ENCODE measurements at regions not wholly inside any gene's neighbourhood (a gene's known extent, or its start where the extent isn't known, plus 50 kb on each side); places are given as distances from the start of the nearest gene placed in this dataset.

- H3K9me2 ChIP-seq (replicated peaks; ENCODE audit: control insufficient read depth, low read length) = no peaks in the 10 kb centered on the region
- H3K27ac ChIP-seq (ENCODE audit: low read depth, low read length) = no peak overlapping the region
- no peaks in the 10 kb centered on the region for H3K4me1 ChIP-seq (ENCODE audit: control insufficient read depth, low read length)
- no peaks in the 10 kb centered on the region for H3K36me3 ChIP-seq (ENCODE audit: control insufficient read depth, low read length)
- H3K9me3 ChIP-seq (ENCODE audit: control insufficient read depth, insufficient read depth, low read length) = no peaks in the 10 kb centered on the region
- no peak overlapping the region for H3K4me2 ChIP-seq (ENCODE audit: low read length)
- no peaks in the 10 kb centered on the region for H3K79me2 ChIP-seq (ENCODE audit: control insufficient read depth, low read length)
- no peaks in the 10 kb centered on the region for H3K27me3 ChIP-seq (ENCODE audit: control insufficient read depth, low read length)
- H3F3A ChIP-seq (ENCODE audit: control insufficient read depth, insufficient read depth) = no peaks in the 10 kb centered on the region
- TF ChIP-seq EZH2phosphoT487 (IDR thresholded peaks at IDR 0.05; ENCODE audit: borderline replicate concordance, low read length) (no peak), CTCF (IDR thresholded peaks at IDR 0.05; ENCODE audit: low read depth, low read length, poor library complexity, severe bottlenecking) (no peak)
- H4K20me1 ChIP-seq (ENCODE audit: control insufficient read depth, insufficient read depth, low read depth, low read length) = no peaks in the 10 kb centered on the region
- H3K4me3 ChIP-seq (ENCODE audit: low read length) = no peak overlapping the region
Measured at GRCh38 chr13:67964986-67965385, 734.9 kb upstream of the PCDH9 start.

- Histone ChIP-seq H3F3A (ENCODE audit: control insufficient read depth, insufficient read depth) (no peaks in the 10 kb centered on the region), H4K20me1 (ENCODE audit: control insufficient read depth, insufficient read depth, low read depth, low read length) (no peaks in the 10 kb centered on the region), H3K27ac (ENCODE audit: low read depth, low read length) (no peak overlapping the region), H3K9me2 (replicated peaks; ENCODE audit: control insufficient read depth, low read length) (no peaks in the 10 kb centered on the region), H3K36me3 (ENCODE audit: control insufficient read depth, low read length) (no peaks in the 10 kb centered on the region), H3K79me2 (ENCODE audit: control insufficient read depth, low read length) (no peaks in the 10 kb centered on the region), H3K27me3 (ENCODE audit: control insufficient read depth, low read length) (no peaks in the 10 kb centered on the region), H3K4me1 (ENCODE audit: control insufficient read depth, low read length) (no peaks in the 10 kb centered on the region), H3K4me3 (ENCODE audit: low read length) (no peak overlapping the region), H3K9me3 (ENCODE audit: control insufficient read depth, insufficient read depth, low read length) (no peaks in the 10 kb centered on the region), H3K4me2 (ENCODE audit: low read length) (no peak overlapping the region)
- TF ChIP-seq CTCF (IDR thresholded peaks at IDR 0.05; ENCODE audit: low read depth, low read length, poor library complexity, severe bottlenecking) = no peak
- no peak for TF ChIP-seq EZH2phosphoT487 (IDR thresholded peaks at IDR 0.05; ENCODE audit: borderline replicate concordance, low read length)
Measured at GRCh38 chr13:67964091-67964490, 734.0 kb upstream of the PCDH9 start.

GRCh38 chr13:67961331-67961730, 731.2 kb upstream of the PCDH9 start:
- no peaks in the 10 kb centered on the region for H3K79me2 ChIP-seq (ENCODE audit: control insufficient read depth, low read length)
- no peak overlapping the region for H3K4me3 ChIP-seq (ENCODE audit: low read length)
- no peak overlapping the region for H3K27ac ChIP-seq (ENCODE audit: low read depth, low read length)
- H3K9me3 ChIP-seq (ENCODE audit: control insufficient read depth, insufficient read depth, low read length) = no peaks in the 10 kb centered on the region
- no peaks in the 10 kb centered on the region for H3K4me1 ChIP-seq (ENCODE audit: control insufficient read depth, low read length)
- no peaks in the 10 kb centered on the region for H3K27me3 ChIP-seq (ENCODE audit: control insufficient read depth, low read length)
- no peaks in the 10 kb centered on the region for H4K20me1 ChIP-seq (ENCODE audit: control insufficient read depth, insufficient read depth, low read depth, low read length)
- H3K9me2 ChIP-seq (replicated peaks; ENCODE audit: control insufficient read depth, low read length) = no peaks in the 10 kb centered on the region
- no peak for TF ChIP-seq CTCF (IDR thresholded peaks at IDR 0.05; ENCODE audit: low read depth, low read length, poor library complexity, severe bottlenecking)
- TF ChIP-seq EZH2phosphoT487 (IDR thresholded peaks at IDR 0.05; ENCODE audit: borderline replicate concordance, low read length) = no peak
- H3K4me2 ChIP-seq (ENCODE audit: low read length) = no peak overlapping the region
- H3F3A ChIP-seq (ENCODE audit: control insufficient read depth, insufficient read depth) = no peaks in the 10 kb centered on the region
- H3K36me3 ChIP-seq (ENCODE audit: control insufficient read depth, low read length) = no peaks in the 10 kb centered on the region

- H3K36me3 ChIP-seq (ENCODE audit: control insufficient read depth, low read length) = no peaks in the 10 kb centered on the region
- no peak overlapping the region for H3K4me2 ChIP-seq (ENCODE audit: low read length)
- TF ChIP-seq CTCF (IDR thresholded peaks at IDR 0.05; ENCODE audit: low read depth, low read length, poor library complexity, severe bottlenecking) (no peak), EZH2phosphoT487 (IDR thresholded peaks at IDR 0.05; ENCODE audit: borderline replicate concordance, low read length) (no peak)
- no peaks in the 10 kb centered on the region for H3K9me2 ChIP-seq (replicated peaks; ENCODE audit: control insufficient read depth, low read length)
- no peaks in the 10 kb centered on the region for H3K27me3 ChIP-seq (ENCODE audit: control insufficient read depth, low read length)
- H3K4me3 ChIP-seq (ENCODE audit: low read length) = no peak overlapping the region
- no peaks in the 10 kb centered on the region for H3K4me1 ChIP-seq (ENCODE audit: control insufficient read depth, low read length)
- no peaks in the 10 kb centered on the region for H3K79me2 ChIP-seq (ENCODE audit: control insufficient read depth, low read length)
- H3K9me3 ChIP-seq (ENCODE audit: control insufficient read depth, insufficient read depth, low read length) = no peaks in the 10 kb centered on the region; the same call in 1 of the 2 replicates
- H4K20me1 ChIP-seq (ENCODE audit: control insufficient read depth, insufficient read depth, low read depth, low read length) = no peaks in the 10 kb centered on the region
- H3F3A ChIP-seq (ENCODE audit: control insufficient read depth, insufficient read depth) = no peaks in the 10 kb centered on the region
- no peak overlapping the region for H3K27ac ChIP-seq (ENCODE audit: low read depth, low read length)
Measured at GRCh38 chr13:67951431-67951830, 721.3 kb upstream of the PCDH9 start.

All from DOHH2 (cell line).